DLD1 (cell line): ENCODE measurements at regions not wholly inside any gene's neighbourhood (a gene's known extent, or its start where the extent isn't known, plus 50 kb on each side); places are given as distances from the start of the nearest gene placed in this dataset.

Experiments
- in situ Hi-C: cut with HindIII; loops from 2 replicates; pipeline ENCODE4 v1.10.0; 2017; ENCODE audit warnings: low sequenced_read_pairs

- in situ Hi-C loops: no loop called here
These were observed 347.4 kb downstream of the PTPRU start for GRCh38 chr1:29583727-29584126.

GRCh38 chr1:29581256-29581655 is 344.9 kb downstream of the PTPRU start:
- in situ Hi-C loops: no loop called here

- in situ Hi-C loops: no loop called here
These were observed 343.6 kb downstream of the PTPRU start for GRCh38 chr1:29579821-29580425.

GRCh38 chr1:29577512-29577911 is 341.2 kb downstream of the PTPRU start:
- in situ Hi-C loops: no loop called here

GRCh38 chr1:29576510-29576909 is 340.2 kb downstream of the PTPRU start:
- in situ Hi-C loops: no loop called here

- in situ Hi-C loops: no loop called here
These were observed 339.5 kb downstream of the PTPRU start for GRCh38 chr1:29575826-29576225.

- in situ Hi-C loops: no loop called here
These were observed 339.0 kb downstream of the PTPRU start for GRCh38 chr1:29575277-29575676.

- in situ Hi-C loops: no loop called here
These were observed 338.5 kb downstream of the PTPRU start for GRCh38 chr1:29574871-29575270.

- in situ Hi-C loops: no loop called here
These were observed 333.8 kb downstream of the PTPRU start for GRCh38 chr1:29569971-29570634.

- in situ Hi-C loops: no loop called here
These were observed 330.9 kb downstream of the PTPRU start for GRCh38 chr1:29567257-29567656.

GRCh38 chr1:29565490-29565889 is 329.2 kb downstream of the PTPRU start:
- in situ Hi-C loops: no loop called here

GRCh38 chr1:29563571-29563970 is 327.2 kb downstream of the PTPRU start:
- in situ Hi-C loops: no loop called here

GRCh38 chr1:29563092-29563491 is 326.8 kb downstream of the PTPRU start:
- in situ Hi-C loops: no loop called here

GRCh38 chr1:29559056-29559455 is 322.7 kb downstream of the PTPRU start:
- in situ Hi-C loops: no loop called here

GRCh38 chr1:29557701-29558600 is 321.6 kb downstream of the PTPRU start:
- in situ Hi-C loops: no loop called here

GRCh38 chr1:29557066-29557465 is 320.7 kb downstream of the PTPRU start:
- in situ Hi-C loops: no loop called here

GRCh38 chr1:29556657-29557056 is 320.3 kb downstream of the PTPRU start:
- in situ Hi-C loops: no loop called here

GRCh38 chr1:29555043-29555620 is 318.8 kb downstream of the PTPRU start:
- in situ Hi-C loops: no loop called here

GRCh38 chr1:29554208-29554778 is 318.0 kb downstream of the PTPRU start:
- in situ Hi-C loops: no loop called here

GRCh38 chr1:29551123-29551936 is 315.0 kb downstream of the PTPRU start:
- in situ Hi-C loops: no loop called here
